Naive thymus-derived CD4-positive, alpha-beta T cell (primary cell): ENCODE measurements at regions not wholly inside any gene's neighbourhood (a gene's known extent, or its start where the extent isn't known, plus 50 kb on each side); places are given as distances from the start of the nearest gene placed in this dataset.

ENCODE experiments used
- ATAC-seq: fragments of 150-1000 bp; cut with Tn5 transposase; 2 replicates; pipeline ENCODE4 v1.10.0; 2021; ENCODE audit warnings: mild to moderate bottlenecking, moderate library complexity
- CTCF ChIA-PET: fragments of 350-600 bp; sonication (Branson Sonifier 250); formaldehyde crosslinking; loops from one replicate; lab custom pipeline; 2021; ENCODE audit warnings: antibody characterized with exemption; lab: Charles Lee
- POLR2A ChIA-PET: fragments of 350-600 bp; sonication (Branson Sonifier 250); formaldehyde crosslinking; loops from one replicate; lab custom pipeline; 2021; ENCODE audit warnings: antibody characterized with exemption, inconsistent platforms; lab: Charles Lee
- DNase-seq, 9 donors: peaks; one replicate each; pipeline versions ENCODE4 v3.0.0 to v3.0.0-alpha.2; 2020 to 2022; ENCODE audit warnings: mixed read lengths in 1 of 9
- H3K27ac ChIP-seq: one replicate; pipeline ENCODE4 v1.7.0; 2013; ENCODE audit warnings: mild to moderate bottlenecking, low read depth, low read length, moderate library complexity
- H3K27me3 ChIP-seq, 2 donors: one replicate each; pipeline ENCODE4 v1.7.0; 2013; ENCODE audit warnings: low read length in 2 of 2, mild to moderate bottlenecking in 2 of 2, moderate library complexity in 2 of 2; ENCODE audit not compliant: control insufficient read depth in 2 of 2, insufficient read depth in 2 of 2
- H3K36me3 ChIP-seq, 3 experiments: 1 replicate in 2 of 3; 2 replicates in 1 of 3; pipeline ENCODE4 v1.7.0; 2013; ENCODE audit warnings: low read length in 3 of 3, mild to moderate bottlenecking in 3 of 3, moderate library complexity in 1 of 3; ENCODE audit not compliant: insufficient read depth in 3 of 3, control insufficient read depth in 2 of 3
- H3K4me1 ChIP-seq, 2 donors: one replicate each; pipeline ENCODE4 v1.7.0; 2013; ENCODE audit warnings: low read length in 2 of 2, mild to moderate bottlenecking in 2 of 2, moderate library complexity in 1 of 2; ENCODE audit not compliant: control insufficient read depth in 2 of 2, insufficient read depth in 2 of 2
- H3K4me3 ChIP-seq: 2 replicates; pipeline ENCODE4 v1.7.0; 2013; ENCODE audit warnings: mild to moderate bottlenecking, low read length
- H3K9me3 ChIP-seq, 3 experiments: 1 replicate in 2 of 3; 2 replicates in 1 of 3; pipeline ENCODE4 v1.7.0; 2013; ENCODE audit warnings: low read length in 3 of 3; ENCODE audit not compliant: control insufficient read depth in 2 of 3
- H3K27ac Mint-ChIP-seq, 9 donors: one replicate each; pipeline ENCODE4 v1.8.0; 2020 to 2022; ENCODE audit warnings: mixed read lengths in 9 of 9, mild to moderate bottlenecking in 8 of 9, moderate library complexity in 5 of 9, inconsistent platforms in 2 of 9
- H3K27me3 Mint-ChIP-seq, 5 donors: one replicate each; pipeline ENCODE4 v1.8.0; 2021 to 2022; ENCODE audit warnings: mixed read lengths in 5 of 5, mild to moderate bottlenecking in 1 of 5
- H3K36me3 Mint-ChIP-seq, 5 donors: one replicate each; pipeline ENCODE4 v1.8.0; 2020 to 2022; ENCODE audit warnings: mixed read lengths in 5 of 5, mild to moderate bottlenecking in 3 of 5, inconsistent platforms in 1 of 5
- H3K4me1 Mint-ChIP-seq, 7 donors: one replicate each; pipeline ENCODE4 v1.8.0; 2020 to 2022; ENCODE audit warnings: mixed read lengths in 7 of 7, mild to moderate bottlenecking in 3 of 7, inconsistent platforms in 1 of 7
- H3K4me3 Mint-ChIP-seq, 10 donors: one replicate each; pipeline ENCODE4 v1.8.0; 2020 to 2022; ENCODE audit warnings: mild to moderate bottlenecking in 10 of 10, mixed read lengths in 10 of 10, moderate library complexity in 6 of 10, inconsistent platforms in 2 of 10
- H3K9me3 Mint-ChIP-seq, 11 donors: one replicate each; pipeline ENCODE4 v1.8.0; 2020 to 2022; ENCODE audit warnings: mixed read lengths in 11 of 11, mild to moderate bottlenecking in 4 of 11, inconsistent platforms in 1 of 11, moderate library complexity in 1 of 11
- intact Hi-C, 2 donors: fragments of 100-400 bp; cut with micrococcal nuclease; formaldehyde crosslinking; loops; one replicate each; pipeline ENCODE4 v1.15.1; 2023

- peaks cover 0 to 11% (median 0%) of the 10 kb centered on the region in 5 donors for H3K36me3 Mint-ChIP-seq
- no peaks in the 10 kb centered on the region for H3K9me3 ChIP-seq
- no peak overlapping the region for H3K4me3 ChIP-seq
- peaks cover 0 to 14% (median 6%) of the 10 kb centered on the region in 7 donors for H3K4me1 Mint-ChIP-seq
- no peak overlapping the region for H3K27ac ChIP-seq
- no peak for DNase-seq
- H3K27me3 Mint-ChIP-seq: peaks cover 0 to 16% (median 9%) of the 10 kb centered on the region in 5 donors
- CTCF ChIA-PET: no interaction called here
- POLR2A ChIA-PET: no interaction called here
- H3K4me3 Mint-ChIP-seq: no peak overlapping the region
- no peaks in the 10 kb centered on the region for H3K36me3 ChIP-seq
- intact Hi-C loops: no loop called here
- no peaks in the 10 kb centered on the region for H3K27me3 ChIP-seq
- no peaks in the 10 kb centered on the region for H3K4me1 ChIP-seq
- peaks cover 0 to 9% (median 0%) of the 10 kb centered on the region in 11 donors for H3K9me3 Mint-ChIP-seq
- H3K27ac Mint-ChIP-seq: no peak overlapping the region
- no peak for ATAC-seq
These were observed 890.6 kb upstream of the NR2F2 start for GRCh38 chr15:95439922-95440376.

GRCh38 chr15:95440712-95441111, 889.8 kb upstream of the NR2F2 start:
- Mint-ChIP-seq H3K4me1 (peaks cover 0 to 20% (median 12%) of the 10 kb centered on the region in 7 donors), H3K9me3 (peaks cover 0 to 13% (median 0%) of the 10 kb centered on the region in 11 donors), H3K27ac (no peak overlapping the region), H3K4me3 (no peak overlapping the region), H3K36me3 (peaks cover 0 to 17% (median 0%) of the 10 kb centered on the region in 5 donors), H3K27me3 (peaks cover 0 to 15% (median 9%) of the 10 kb centered on the region in 5 donors)
- POLR2A ChIA-PET: no interaction called here
- no peak for ATAC-seq
- H3K9me3 ChIP-seq: no peaks in the 10 kb centered on the region
- no peak for DNase-seq
- H3K27ac ChIP-seq: no peak overlapping the region
- H3K4me3 ChIP-seq: no peak overlapping the region
- no peaks in the 10 kb centered on the region for H3K27me3 ChIP-seq
- intact Hi-C loops: no loop called here
- CTCF ChIA-PET: no interaction called here
- no peaks in the 10 kb centered on the region for H3K36me3 ChIP-seq
- no peaks in the 10 kb centered on the region for H3K4me1 ChIP-seq

DNA sequence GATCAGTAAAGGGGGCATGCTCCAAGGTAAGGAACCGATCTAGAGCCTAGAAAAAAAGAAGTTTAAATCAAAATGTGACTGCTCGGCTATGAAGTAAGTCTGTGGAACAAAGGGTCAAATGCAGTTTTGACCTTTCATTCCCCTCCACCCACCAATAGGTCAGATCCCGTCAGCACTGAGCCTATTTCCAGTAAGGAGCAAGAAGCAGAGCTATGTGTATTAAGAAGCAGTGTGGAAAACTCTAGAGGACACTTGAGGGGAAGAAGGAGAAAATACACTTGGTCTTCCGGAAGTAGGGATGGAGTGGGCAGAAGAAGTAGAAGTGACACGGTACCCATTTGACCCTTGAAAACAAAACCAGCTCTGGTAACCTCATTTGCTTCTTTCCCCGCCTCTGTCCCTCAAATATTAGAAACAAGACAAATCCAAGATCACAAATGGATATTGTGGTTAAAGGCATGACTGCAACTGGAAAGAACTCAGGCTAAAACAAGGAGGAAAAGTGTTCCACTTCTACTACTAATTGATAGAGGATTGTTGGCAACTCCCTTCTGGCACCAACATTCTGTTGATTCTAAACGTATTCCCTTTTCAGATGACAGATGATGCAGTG, 888.3 kb upstream of the NR2F2 start:
- H3K9me3 ChIP-seq: no peaks in the 10 kb centered on the region
- intact Hi-C loops: no loop called here
- peaks cover 0 to 16% (median 0%) of the 10 kb centered on the region in 11 donors for H3K9me3 Mint-ChIP-seq
- peaks cover 0 to 21% (median 0%) of the 10 kb centered on the region in 5 donors for H3K36me3 Mint-ChIP-seq
- H3K36me3 ChIP-seq: no peaks in the 10 kb centered on the region
- CTCF ChIA-PET: interaction anchor here (1.7 kb wide), 1 partner anchor 8 kb away, joined by 3 read pairs; no protein-coding TSS in a partner anchor
- H3K4me3 ChIP-seq: no peak overlapping the region
- no peak overlapping the region for H3K4me3 Mint-ChIP-seq
- no peak for DNase-seq
- H3K27me3 ChIP-seq: no peaks in the 10 kb centered on the region
- H3K27ac Mint-ChIP-seq: no peak overlapping the region
- no peak overlapping the region for H3K27ac ChIP-seq
- H3K4me1 Mint-ChIP-seq: peaks cover 11 to 33% (median 24%) of the 10 kb centered on the region in 7 donors
- POLR2A ChIA-PET: no interaction called here
- peaks cover 4 to 10% of the 10 kb centered on the region in 2 donors for H3K4me1 ChIP-seq
- peaks cover 0 to 6% (median 1%) of the 10 kb centered on the region in 5 donors for H3K27me3 Mint-ChIP-seq
- ATAC-seq: no peak

DNA sequence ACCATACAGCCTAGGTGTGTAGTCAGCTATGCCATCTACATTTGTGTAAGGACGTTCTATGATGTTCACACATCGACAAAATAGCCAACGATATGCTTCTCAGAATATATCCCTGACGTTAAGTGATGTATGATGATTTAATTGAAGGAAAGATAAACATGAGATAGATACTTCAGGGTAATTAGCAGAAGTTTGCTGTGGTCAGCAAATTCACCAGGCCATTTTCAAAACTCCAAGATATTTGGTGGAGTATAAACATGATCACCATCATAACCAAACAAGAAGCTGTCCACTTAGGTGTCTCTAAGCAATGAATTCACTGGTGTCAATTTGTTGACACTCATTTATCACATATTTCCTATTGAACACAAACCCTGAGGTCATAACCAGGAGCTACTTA, 885.6 kb upstream of the NR2F2 start:
- intact Hi-C loops: loop anchor here in 1 of 2 donors (5.0 kb wide), 3 partner anchors 143 to 622 kb away; no protein-coding TSS in a partner anchor
- Mint-ChIP-seq H3K36me3 (peaks cover 0 to 25% (median 0%) of the 10 kb centered on the region in 5 donors), H3K27ac (no peak overlapping the region), H3K27me3 (peaks cover 0 to 6% (median 5%) of the 10 kb centered on the region in 5 donors), H3K9me3 (peaks cover 0 to 15% (median 0%) of the 10 kb centered on the region in 11 donors), H3K4me1 (peaks cover 14 to 47% (median 40%) of the 10 kb centered on the region in 7 donors), H3K4me3 (no peak overlapping the region)
- peaks cover 4 to 14% of the 10 kb centered on the region in 2 donors for H3K4me1 ChIP-seq
- H3K27ac ChIP-seq: no peak overlapping the region
- ChIA-PET POLR2A (no interaction called here), CTCF (no interaction called here)
- no peak overlapping the region for H3K4me3 ChIP-seq
- no peak for DNase-seq
- H3K9me3 ChIP-seq: no peaks in the 10 kb centered on the region
- no peaks in the 10 kb centered on the region for H3K27me3 ChIP-seq
- H3K36me3 ChIP-seq: no peaks in the 10 kb centered on the region
- no peak for ATAC-seq

DNA sequence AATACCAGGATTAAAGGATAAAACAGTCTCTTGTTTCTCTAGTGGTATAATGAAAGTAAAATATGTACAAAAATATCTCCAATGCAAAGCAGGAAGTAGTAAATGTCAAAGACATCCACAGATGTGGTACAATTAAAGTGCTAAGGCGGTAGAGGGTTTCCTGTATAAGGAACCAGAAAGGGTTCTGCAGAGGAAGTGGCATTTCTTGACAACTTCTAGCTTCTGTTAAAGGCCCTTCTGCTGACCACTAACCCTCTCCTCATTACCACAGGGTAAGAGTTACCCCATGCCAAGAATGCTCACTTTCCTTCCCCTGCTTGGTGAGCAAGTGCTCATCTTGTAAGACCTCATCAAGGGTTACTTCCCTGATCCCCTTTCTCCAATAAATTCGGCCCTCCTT, 883.6 kb upstream of the NR2F2 start:
- H3K4me3 Mint-ChIP-seq: peak overlapping the region; percentile 58 to 84 (median 72)
- H3K4me1 Mint-ChIP-seq: peaks cover 18 to 47% (median 43%) of the 10 kb centered on the region in 7 donors
- H3K27ac Mint-ChIP-seq: peak overlapping the region in 7 of 9 donors; percentile 2 to 60 (median 53)
- DNase-seq (peak in 7 of 9 donors; percentile 31 to 79 (median 71)), ATAC-seq (peak; percentile 92)
- CTCF ChIA-PET: no interaction called here
- Histone ChIP-seq H3K4me1 (peaks cover 4 to 14% of the 10 kb centered on the region in 2 donors), H3K36me3 (no peaks in the 10 kb centered on the region), H3K27me3 (no peaks in the 10 kb centered on the region), H3K4me3 (peak overlapping the region; percentile 8), H3K9me3 (no peaks in the 10 kb centered on the region), H3K27ac (no peak overlapping the region)
- H3K27me3 Mint-ChIP-seq: peaks cover 4 to 16% (median 6%) of the 10 kb centered on the region in 5 donors
- peaks cover 0 to 17% (median 0%) of the 10 kb centered on the region in 11 donors for H3K9me3 Mint-ChIP-seq
- POLR2A ChIA-PET: no interaction called here
- intact Hi-C loops: loop anchor here in 1 of 2 donors (1.0 to 5.0 kb wide), 6 partner anchors 145 to 862 kb away; no protein-coding TSS in a partner anchor
- peaks cover 0 to 26% (median 0%) of the 10 kb centered on the region in 5 donors for H3K36me3 Mint-ChIP-seq

GRCh38 chr15:95447486-95447885, 883.0 kb upstream of the NR2F2 start:
- peaks cover 0 to 18% (median 0%) of the 10 kb centered on the region in 11 donors for H3K9me3 Mint-ChIP-seq
- H3K36me3 Mint-ChIP-seq: peaks cover 0 to 29% (median 0%) of the 10 kb centered on the region in 5 donors
- peaks cover 5 to 16% (median 6%) of the 10 kb centered on the region in 5 donors for H3K27me3 Mint-ChIP-seq
- Histone ChIP-seq H3K4me1 (peaks cover 4 to 14% of the 10 kb centered on the region in 2 donors), H3K4me3 (no peak overlapping the region), H3K27ac (no peak overlapping the region), H3K36me3 (no peaks in the 10 kb centered on the region), H3K27me3 (no peaks in the 10 kb centered on the region), H3K9me3 (no peaks in the 10 kb centered on the region)
- ATAC-seq (no peak), DNase-seq (no peak)
- peaks cover 18 to 47% (median 43%) of the 10 kb centered on the region in 7 donors for H3K4me1 Mint-ChIP-seq
- ChIA-PET POLR2A (no interaction called here), CTCF (no interaction called here)
- intact Hi-C loops: loop anchor here in 1 of 2 donors (2.0 to 5.0 kb wide), 5 partner anchors 145 to 863 kb away; no protein-coding TSS in a partner anchor
- peak overlapping the region in 2 of 9 donors; percentile 23 to 36 for H3K27ac Mint-ChIP-seq
- peak overlapping the region in 9 of 10 donors; percentile 42 to 84 (median 72) for H3K4me3 Mint-ChIP-seq
